ENCODE measurements at regions not wholly inside any gene's neighbourhood (a gene's known extent, or its start where the extent isn't known, plus 50 kb on each side); places are given as distances from the start of the nearest gene placed in this dataset.

- no peak for DNase-seq (ENCODE audit: low read depth in 4 of 4, low spot score in 3 of 4)
These were observed 657.5 kb upstream of the TBX3 start for GRCh38 chr12:115341442-115341841.

GRCh38 chr12:115338566-115339294 is 654.8 kb upstream of the TBX3 start:
- DNase-seq (ENCODE audit: low read depth in 4 of 4, low spot score in 3 of 4) = no peak

GRCh38 chr12:115337693-115338543 is 653.9 kb upstream of the TBX3 start:
- DNase-seq (ENCODE audit: low read depth in 4 of 4, low spot score in 3 of 4) = no peak

- DNase-seq (ENCODE audit: low read depth in 4 of 4, low spot score in 3 of 4) = no peak
These were observed 652.5 kb upstream of the TBX3 start for GRCh38 chr12:115336506-115336905.

GRCh38 chr12:115335594-115335993 is 651.6 kb upstream of the TBX3 start:
- DNase-seq (ENCODE audit: low read depth in 4 of 4, low spot score in 3 of 4) = no peak

- DNase-seq (ENCODE audit: low read depth in 4 of 4, low spot score in 3 of 4) = no peak
These were observed 651.1 kb upstream of the TBX3 start for GRCh38 chr12:115335048-115335447.

- no peak for DNase-seq (ENCODE audit: low read depth in 4 of 4, low spot score in 3 of 4)
These were observed 649.0 kb upstream of the TBX3 start for GRCh38 chr12:115332945-115333344.

- DNase-seq (ENCODE audit: low read depth in 4 of 4, low spot score in 3 of 4) = no peak
These were observed 641.9 kb upstream of the TBX3 start for GRCh38 chr12:115325858-115326257.

- peak in 1 of 4 donors; percentile 42 for DNase-seq (ENCODE audit: low read depth in 4 of 4, low spot score in 3 of 4)
These were observed 641.1 kb upstream of the TBX3 start for GRCh38 chr12:115324949-115325593.

- DNase-seq (ENCODE audit: low read depth in 4 of 4, low spot score in 3 of 4) = no peak
These were observed 639.4 kb upstream of the TBX3 start for GRCh38 chr12:115323223-115323905.

- DNase-seq (ENCODE audit: low read depth in 4 of 4, low spot score in 3 of 4) = no peak
These were observed 638.3 kb upstream of the TBX3 start for GRCh38 chr12:115322275-115322674.

GRCh38 chr12:115320967-115321366 is 637.0 kb upstream of the TBX3 start:
- no peak for DNase-seq (ENCODE audit: low read depth in 4 of 4, low spot score in 3 of 4)

- DNase-seq (ENCODE audit: low read depth in 4 of 4, low spot score in 3 of 4) = no peak
These were observed 636.5 kb upstream of the TBX3 start for GRCh38 chr12:115320451-115320850.

GRCh38 chr12:115319446-115320040 is 635.6 kb upstream of the TBX3 start:
- DNase-seq (ENCODE audit: low read depth in 4 of 4, low spot score in 3 of 4) = no peak

GRCh38 chr12:115313929-115314328 is 630.0 kb upstream of the TBX3 start:
- no peak for DNase-seq (ENCODE audit: low read depth in 4 of 4, low spot score in 3 of 4)

- no peak for DNase-seq (ENCODE audit: low read depth in 4 of 4, low spot score in 3 of 4)
These were observed 628.9 kb upstream of the TBX3 start for GRCh38 chr12:115312901-115313300.

- DNase-seq (ENCODE audit: low read depth in 4 of 4, low spot score in 3 of 4) = no peak
These were observed 627.9 kb upstream of the TBX3 start for GRCh38 chr12:115311875-115312274.

- no peak for DNase-seq (ENCODE audit: low read depth in 4 of 4, low spot score in 3 of 4)
These were observed 624.9 kb upstream of the TBX3 start for GRCh38 chr12:115308918-115309317.

GRCh38 chr12:115306380-115306779 is 622.4 kb upstream of the TBX3 start:
- DNase-seq (ENCODE audit: low read depth in 4 of 4, low spot score in 3 of 4) = no peak

- DNase-seq (ENCODE audit: low read depth in 4 of 4, low spot score in 3 of 4) = no peak
These were observed 621.9 kb upstream of the TBX3 start for GRCh38 chr12:115305867-115306266.

- DNase-seq (ENCODE audit: low read depth in 4 of 4, low spot score in 3 of 4) = no peak
These were observed 621.3 kb upstream of the TBX3 start for GRCh38 chr12:115305275-115305674.
